ENCODE measurements at regions not wholly inside any gene's neighbourhood (a gene's known extent, or its start where the extent isn't known, plus 50 kb on each side); places are given as distances from the start of the nearest gene placed in this dataset.

- TF ChIP-seq, protein P1, sequence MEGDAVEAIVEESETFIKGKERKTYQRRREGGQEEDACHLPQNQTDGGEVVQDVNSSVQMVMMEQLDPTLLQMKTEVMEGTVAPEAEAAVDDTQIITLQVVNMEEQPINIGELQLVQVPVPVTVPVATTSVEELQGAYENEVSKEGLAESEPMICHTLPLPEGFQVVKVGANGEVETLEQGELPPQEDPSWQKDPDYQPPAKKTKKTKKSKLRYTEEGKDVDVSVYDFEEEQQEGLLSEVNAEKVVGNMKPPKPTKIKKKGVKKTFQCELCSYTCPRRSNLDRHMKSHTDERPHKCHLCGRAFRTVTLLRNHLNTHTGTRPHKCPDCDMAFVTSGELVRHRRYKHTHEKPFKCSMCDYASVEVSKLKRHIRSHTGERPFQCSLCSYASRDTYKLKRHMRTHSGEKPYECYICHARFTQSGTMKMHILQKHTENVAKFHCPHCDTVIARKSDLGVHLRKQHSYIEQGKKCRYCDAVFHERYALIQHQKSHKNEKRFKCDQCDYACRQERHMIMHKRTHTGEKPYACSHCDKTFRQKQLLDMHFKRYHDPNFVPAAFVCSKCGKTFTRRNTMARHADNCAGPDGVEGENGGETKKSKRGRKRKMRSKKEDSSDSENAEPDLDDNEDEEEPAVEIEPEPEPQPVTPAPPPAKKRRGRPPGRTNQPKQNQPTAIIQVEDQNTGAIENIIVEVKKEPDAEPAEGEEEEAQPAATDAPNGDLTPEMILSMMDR (optimal IDR thresholded peaks at IDR 0.05 in 1 of 3, IDR thresholded peaks at IDR 0.05 in 1 of 3, conservative IDR thresholded peaks at IDR 0.05 in 1 of 3; ENCODE audit: extremely low read depth in 1 of 3, insufficient read depth in 2 of 3, low read length in 3 of 3), result no peak
- no peak for TF ChIP-seq EZH2 (IDR thresholded peaks at IDR 0.05; ENCODE audit: low read length)
Measured at GRCh38 chr9:89999534-90000370, 394.9 kb downstream of the GADD45G start.

All from keratinocyte (primary cell).